ENCODE measurements at regions not wholly inside any gene's neighbourhood (a gene's known extent, or its start where the extent isn't known, plus 50 kb on each side); places are given as distances from the start of the nearest gene placed in this dataset.

DNA sequence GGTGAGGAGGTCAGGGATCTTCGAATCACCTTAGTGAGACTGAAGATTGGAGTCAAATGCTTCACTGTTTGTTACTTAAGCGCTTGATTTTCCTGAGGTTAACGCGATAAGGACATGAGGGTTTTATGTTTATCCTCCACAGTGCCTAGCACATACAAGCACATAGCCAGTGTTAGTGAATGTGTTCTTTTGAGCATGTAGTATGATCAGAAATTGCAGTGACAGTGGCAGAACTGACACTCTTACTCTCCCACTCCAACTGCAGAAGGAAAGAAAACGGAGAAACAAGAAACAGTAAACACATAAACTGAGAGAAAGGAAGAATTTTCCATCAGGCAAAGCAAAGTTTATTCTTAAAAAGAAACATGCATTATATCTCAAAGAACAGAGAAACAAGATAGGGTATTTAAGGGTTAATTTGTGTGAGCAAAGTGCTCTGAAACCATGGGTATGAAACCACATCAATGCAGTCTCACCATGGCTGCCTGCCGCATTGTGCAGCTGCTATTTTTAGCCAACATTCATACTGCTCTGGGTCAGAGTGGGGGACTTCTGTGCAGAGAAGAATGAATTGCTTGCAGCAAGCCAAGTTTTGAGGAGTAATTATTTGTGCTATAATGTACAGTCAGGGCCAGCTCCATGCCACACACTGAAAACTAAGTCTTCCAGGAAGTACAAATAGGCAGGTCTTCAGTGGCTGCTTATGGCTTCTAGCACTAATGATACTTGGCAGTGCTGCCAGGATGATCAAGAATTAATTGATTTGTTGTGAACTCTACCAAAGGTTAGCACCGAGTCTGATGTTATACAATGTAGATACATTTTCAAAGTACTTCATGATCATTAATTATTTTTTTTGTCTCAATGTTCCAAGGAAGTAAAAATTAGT, 152.0 kb downstream of the MACC1 start:
- no peak for TF ChIP-seq ZNF777 (tag by site-specific recombination; IDR thresholded peaks at IDR 0.05; ENCODE audit: borderline replicate concordance)
- TF ChIP-seq ZBTB1 (tag by site-specific recombination; IDR thresholded peaks at IDR 0.05), result no peak

Data from HEK293 (cell line).